Transverse colon (tissue), 4 donors: ENCODE measurements at regions not wholly inside any gene's neighbourhood (a gene's known extent, or its start where the extent isn't known, plus 50 kb on each side); places are given as distances from the start of the nearest gene placed in this dataset.

Experiments used
- DNase-seq: peaks from one replicate; pipeline ENCODE4 v3.0.0-alpha.2; 2019
- H3K27ac ChIP-seq, 4 donors: fragments of 200-600 bp; sonication (generic); 2 replicates each; pipeline ENCODE4 v1.5.1; 2016 to 2018; ENCODE audit warnings: inconsistent platforms in 4 of 4
- H3K27me3 ChIP-seq: fragments of 200-600 bp; sonication (generic); 2 replicates; pipeline ENCODE4 v1.5.1; 2017; ENCODE audit warnings: inconsistent platforms
- H3K36me3 ChIP-seq, 4 donors: fragments of 200-600 bp; sonication (generic); 2 replicates each; pipeline ENCODE4 v1.5.1; 2017 to 2019; ENCODE audit warnings: inconsistent platforms in 4 of 4
- H3K4me1 ChIP-seq, 4 donors: fragments of 200-600 bp; sonication (generic); 2 replicates each; pipeline ENCODE4 v1.5.1; 2017 to 2020; ENCODE audit warnings: inconsistent platforms in 4 of 4
- H3K4me3 ChIP-seq, 4 donors: fragments of 200-600 bp; sonication (generic); 1 replicate in 1 of 4; 2 replicates in 3 of 4; pipeline versions ENCODE4 v1.5.1 to v1.6.1; 2017 to 2019; ENCODE audit warnings: inconsistent platforms in 4 of 4
- H3K9me3 ChIP-seq, 2 donors: fragments of 200-600 bp; sonication (generic); 2 replicates each; pipeline ENCODE4 v1.5.1; 2017 to 2019; ENCODE audit warnings: inconsistent platforms in 2 of 2
- CTCF ChIP-seq, 5 experiments: fragments of 200-600 bp in 3 of 5; fragments of 450-650 bp in 2 of 5; sonication (generic) in 3 of 5; IDR thresholded peaks; 1 replicate in 2 of 5; 2 replicates in 3 of 5; pipeline ENCODE4 v1.5.1; 2016 to 2017; ENCODE audit warnings: antibody characterized with exemption in 5 of 5, inconsistent platforms in 3 of 5, mild to moderate bottlenecking in 2 of 5, moderate library complexity in 1 of 5
- EP300 ChIP-seq: sonication (generic); formaldehyde crosslinking; IDR thresholded peaks from one replicate; pipeline ENCODE4 v1.6.1; 2017; ENCODE audit warnings: antibody characterized with exemption, low read depth
- POLR2A ChIP-seq: fragments of 450-650 bp; IDR thresholded peaks from one replicate; pipeline ENCODE4 v1.6.1; 2016; ENCODE audit warnings: antibody characterized with exemption, mild to moderate bottlenecking, moderate library complexity
- POLR2AphosphoS5 ChIP-seq, 3 donors: sonication (generic); formaldehyde crosslinking; IDR thresholded peaks; one replicate each; pipeline ENCODE4 v1.6.1; 2016; ENCODE audit warnings: antibody characterized with exemption in 3 of 3
- WGBS, 2 donors: methylation state at CpG; one replicate each; pipeline ENCODE4 v1.1.5; 2018; ENCODE audit warnings: low coverage in 1 of 2; 5-methylcytosine and 5-hydroxymethylcytosine counted together
- in situ Hi-C, 4 donors: fragments of 200-750 bp; cut with MboI; loops; one replicate each; pipeline versions ENCODE4 v1.15.0 to v1.15.1; 2017; ENCODE audit warnings: low sequenced_read_pairs in 3 of 4, low pct_ligation_motif_present in 1 of 4, low pct_unique_long_range_greater_than_20kb in 1 of 4
- intact Hi-C: fragments of 100-400 bp; cut with DNase I; formaldehyde crosslinking; loops from one replicate; pipeline ENCODE4 v1.15.1; 2023; ENCODE audit warnings: low total_unique reads

GRCh38 chr9:115912086-115912485, 241.5 kb upstream of the PAPPA start:
- no peaks in the 10 kb centered on the region for H3K4me1 ChIP-seq
- TF ChIP-seq POLR2A (no peak), EP300 (no peak), POLR2AphosphoS5 (IDR thresholded peaks at IDR 0.05) (no peak), CTCF (IDR thresholded peaks at IDR 0.05) (no peak)
- no peak overlapping the region for H3K4me3 ChIP-seq
- H3K27me3 ChIP-seq = no peaks in the 10 kb centered on the region
- H3K9me3 ChIP-seq = no peaks in the 10 kb centered on the region
- in situ Hi-C loops (no loop called here), intact Hi-C loops (no loop called here)
- DNase-seq = no peak
- no peak overlapping the region for H3K27ac ChIP-seq
- no peaks in the 10 kb centered on the region for H3K36me3 ChIP-seq
- WGBS, 2 donors = 84 to 85% methylated on average over 2 to 4 of the region's 4 CpGs

- no peak for TF ChIP-seq POLR2AphosphoS5 (IDR thresholded peaks at IDR 0.05)
- no peak for TF ChIP-seq POLR2A
- TF ChIP-seq CTCF (IDR thresholded peaks at IDR 0.05) = no peak
- TF ChIP-seq EP300 = no peak
- no peaks in the 10 kb centered on the region for H3K4me1 ChIP-seq
- no peaks in the 10 kb centered on the region for H3K27me3 ChIP-seq
- H3K4me3 ChIP-seq = no peak overlapping the region
- in situ Hi-C loops (no loop called here), intact Hi-C loops (no loop called here)
- no peaks in the 10 kb centered on the region for H3K9me3 ChIP-seq
- DNase-seq = no peak
- WGBS, 2 donors = 74 to 84% methylated on average over 2 to 3 of the region's 3 CpGs
- no peaks in the 10 kb centered on the region for H3K36me3 ChIP-seq
- no peak overlapping the region for H3K27ac ChIP-seq
These were observed 239.9 kb upstream of the PAPPA start for GRCh38 chr9:115913696-115914095.

GRCh38 chr9:115914291-115914690, 239.3 kb upstream of the PAPPA start:
- no peak overlapping the region for H3K4me3 ChIP-seq
- H3K36me3 ChIP-seq = no peaks in the 10 kb centered on the region
- 55 to 69% methylated on average over 2 to 5 of the region's 5 CpGs for WGBS, 2 donors
- H3K4me1 ChIP-seq = no peaks in the 10 kb centered on the region
- no peak overlapping the region for H3K27ac ChIP-seq
- no peak for TF ChIP-seq EP300
- intact Hi-C loops = no loop called here
- in situ Hi-C loops = no loop called here
- no peak for DNase-seq
- H3K9me3 ChIP-seq = no peaks in the 10 kb centered on the region
- H3K27me3 ChIP-seq = no peaks in the 10 kb centered on the region

GRCh38 chr9:115921301-115921700, 232.3 kb upstream of the PAPPA start:
- H3K27ac ChIP-seq = no peak overlapping the region
- H3K4me3 ChIP-seq = no peak overlapping the region
- no peaks in the 10 kb centered on the region for H3K27me3 ChIP-seq
- in situ Hi-C loops = no loop called here
- DNase-seq = no peak
- no peaks in the 10 kb centered on the region for H3K9me3 ChIP-seq
- H3K36me3 ChIP-seq = no peaks in the 10 kb centered on the region
- no peaks in the 10 kb centered on the region for H3K4me1 ChIP-seq
- intact Hi-C loops = no loop called here
- no peak for TF ChIP-seq POLR2A
- no peak for TF ChIP-seq POLR2AphosphoS5 (IDR thresholded peaks at IDR 0.05)
- TF ChIP-seq CTCF (IDR thresholded peaks at IDR 0.05) = no peak
- no peak for TF ChIP-seq EP300
- WGBS, 2 donors = 61 to 80% methylated on average over 4 to 8 of the region's 8 CpGs

- Histone ChIP-seq H3K27ac (no peak overlapping the region), H3K4me3 (no peak overlapping the region), H3K36me3 (no peaks in the 10 kb centered on the region), H3K9me3 (no peaks in the 10 kb centered on the region), H3K27me3 (no peaks in the 10 kb centered on the region), H3K4me1 (no peaks in the 10 kb centered on the region)
- DNase-seq = no peak
- intact Hi-C loops (no loop called here), in situ Hi-C loops (no loop called here)
- TF ChIP-seq POLR2AphosphoS5 (IDR thresholded peaks at IDR 0.05) (no peak), EP300 (no peak), POLR2A (no peak), CTCF (IDR thresholded peaks at IDR 0.05) (no peak)
- WGBS, 2 donors = 71 to 72% methylated on average over 3 of the region's 3 CpGs
These were observed 231.1 kb upstream of the PAPPA start for GRCh38 chr9:115922444-115922843.
